ENCODE measurements at regions not wholly inside any gene's neighbourhood (a gene's known extent, or its start where the extent isn't known, plus 50 kb on each side); places are given as distances from the start of the nearest gene placed in this dataset.
"Not testable (repeated sequence)": the region's sequence is repeated elsewhere in the genome, so short reads cannot be mapped to it uniquely, and the experiment has no call there.

GRCh38 chr10:9379183-9379582, 1324.7 kb downstream of the GATA3 start:
- intact Hi-C loops (cut with DNase I; ENCODE audit: low total_unique reads) = no loop called here
- TF ChIP-seq CTCF (IDR thresholded peaks at IDR 0.05) = no peak
- Histone ChIP-seq H3K4me1 (no peaks in the 10 kb centered on the region), H3K4me3 (no peak overlapping the region), H3K27me3 (no peaks in the 10 kb centered on the region), H3K36me3 (no peaks in the 10 kb centered on the region), H3K27ac (no peak overlapping the region), H3K9me3 (no peaks in the 10 kb centered on the region)
- DNase-seq = no peak

- Histone ChIP-seq H3K36me3 (no peaks in the 10 kb centered on the region), H3K27me3 (no peaks in the 10 kb centered on the region), H3K9me3 (no peaks in the 10 kb centered on the region), H3K4me1 (no peaks in the 10 kb centered on the region), H3K27ac (no peak overlapping the region), H3K4me3 (no peak overlapping the region)
- intact Hi-C loops (cut with DNase I; ENCODE audit: low total_unique reads) = no loop called here
- no peak for DNase-seq
- no peak for TF ChIP-seq CTCF (IDR thresholded peaks at IDR 0.05)
Observed at GRCh38 chr10:9381733-9382532, 1327.4 kb downstream of the GATA3 start.

GRCh38 chr10:9382533-9382866, 1328.0 kb downstream of the GATA3 start:
- H3K4me3 ChIP-seq = no peak overlapping the region
- no peak overlapping the region for H3K27ac ChIP-seq
- H3K4me1 ChIP-seq = no peaks in the 10 kb centered on the region
- H3K27me3 ChIP-seq = no peaks in the 10 kb centered on the region
- no peak for DNase-seq
- no peaks in the 10 kb centered on the region for H3K36me3 ChIP-seq
- intact Hi-C loops (cut with DNase I; ENCODE audit: low total_unique reads) = no loop called here
- no peak for TF ChIP-seq CTCF (IDR thresholded peaks at IDR 0.05)
- H3K9me3 ChIP-seq = no peaks in the 10 kb centered on the region

GRCh38 chr10:9390516-9390915, 1336.0 kb downstream of the GATA3 start:
- Histone ChIP-seq H3K4me3 (no peak overlapping the region), H3K4me1 (no peaks in the 10 kb centered on the region), H3K27me3 (no peaks in the 10 kb centered on the region), H3K27ac (no peak overlapping the region), H3K36me3 (no peaks in the 10 kb centered on the region), H3K9me3 (no peaks in the 10 kb centered on the region)
- intact Hi-C loops (cut with DNase I; ENCODE audit: low total_unique reads) = no loop called here
- no peak for DNase-seq
- TF ChIP-seq CTCF (IDR thresholded peaks at IDR 0.05) = no peak

- TF ChIP-seq CTCF (IDR thresholded peaks at IDR 0.05) = no peak
- Histone ChIP-seq H3K9me3 (no peaks in the 10 kb centered on the region), H3K27me3 (no peaks in the 10 kb centered on the region), H3K27ac (no peak overlapping the region), H3K36me3 (no peaks in the 10 kb centered on the region), H3K4me3 (no peak overlapping the region), H3K4me1 (no peaks in the 10 kb centered on the region)
- intact Hi-C loops (cut with DNase I; ENCODE audit: low total_unique reads) = no loop called here
- no peak for DNase-seq
Observed at GRCh38 chr10:9399275-9399983, 1344.9 kb downstream of the GATA3 start.

- H3K36me3 ChIP-seq; H3K4me3 ChIP-seq; DNase-seq; intact Hi-C loops (cut with DNase I; ENCODE audit: low total_unique reads); H3K4me1 ChIP-seq; H3K9me3 ChIP-seq; H3K27me3 ChIP-seq; H3K27ac ChIP-seq: not testable (repeated sequence)
Observed at GRCh38 chr10:9402067-9402466, 1347.6 kb downstream of the GATA3 start.

- H3K36me3 ChIP-seq; intact Hi-C loops (cut with DNase I; ENCODE audit: low total_unique reads): not testable (repeated sequence)
Observed at GRCh38 chr10:9402507-9403195, 1348.2 kb downstream of the GATA3 start.

GRCh38 chr10:9407201-9407600, 1352.7 kb downstream of the GATA3 start:
- DNase-seq; intact Hi-C loops (cut with DNase I; ENCODE audit: low total_unique reads); H3K9me3 ChIP-seq; H3K27ac ChIP-seq; H3K4me3 ChIP-seq; H3K27me3 ChIP-seq; H3K4me1 ChIP-seq; H3K36me3 ChIP-seq: not testable (repeated sequence)

More at GRCh38 chr10:9402507-9403195, 1348.2 kb downstream of the GATA3 start:
- H3K27ac ChIP-seq, DNase-seq, H3K4me3 ChIP-seq, H3K4me1 ChIP-seq, H3K27me3 ChIP-seq, H3K9me3 ChIP-seq: not testable (repeated sequence)

Data from tibial artery (tissue), 4 donors.